ENCODE measurements at regions not wholly inside any gene's neighbourhood (a gene's known extent, or its start where the extent isn't known, plus 50 kb on each side); places are given as distances from the start of the nearest gene placed in this dataset.

DNA sequence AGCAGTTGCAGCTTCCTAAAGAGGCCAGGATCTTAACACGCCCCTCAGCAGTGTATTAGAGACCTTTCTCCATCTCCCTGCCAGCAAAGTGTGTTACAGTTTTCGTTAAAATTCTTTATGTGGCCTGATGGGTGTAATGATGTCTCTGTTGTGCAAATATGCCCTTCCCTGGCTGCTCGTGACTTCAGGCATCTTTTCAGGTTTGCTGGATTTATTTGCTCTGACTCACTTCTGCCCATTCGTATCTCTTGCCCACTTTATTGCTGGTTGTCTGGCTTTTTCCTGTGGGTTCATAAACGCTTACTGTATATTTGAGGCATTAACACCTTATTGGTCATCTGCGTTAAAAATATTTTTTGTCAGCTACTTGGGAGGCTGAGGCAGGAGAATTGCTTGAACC lies 134.5 kb downstream of the ASB1 start:
- DNase-seq (ENCODE audit: low spot score), result no peak

DNA sequence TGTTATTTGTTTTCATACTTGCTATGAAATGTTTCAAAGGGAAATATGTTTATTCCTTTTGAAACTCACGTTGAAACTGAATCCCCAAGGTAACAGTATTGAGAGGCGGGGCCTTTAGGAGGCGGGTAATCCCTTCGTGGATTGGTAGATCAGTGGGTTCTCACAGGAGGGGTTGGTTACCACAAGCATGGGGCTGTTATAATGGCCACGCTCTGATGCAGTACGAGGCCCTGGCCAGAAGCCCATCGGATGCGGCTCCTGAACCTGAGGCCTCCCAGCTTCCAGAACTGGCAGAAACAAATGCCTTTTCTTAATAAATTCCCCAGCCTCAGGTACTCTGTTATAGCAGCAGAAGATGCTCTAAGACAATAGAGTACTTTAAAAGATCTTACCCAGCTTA lies 135.7 kb downstream of the ASB1 start:
- no peak for DNase-seq (ENCODE audit: low spot score)

DNA sequence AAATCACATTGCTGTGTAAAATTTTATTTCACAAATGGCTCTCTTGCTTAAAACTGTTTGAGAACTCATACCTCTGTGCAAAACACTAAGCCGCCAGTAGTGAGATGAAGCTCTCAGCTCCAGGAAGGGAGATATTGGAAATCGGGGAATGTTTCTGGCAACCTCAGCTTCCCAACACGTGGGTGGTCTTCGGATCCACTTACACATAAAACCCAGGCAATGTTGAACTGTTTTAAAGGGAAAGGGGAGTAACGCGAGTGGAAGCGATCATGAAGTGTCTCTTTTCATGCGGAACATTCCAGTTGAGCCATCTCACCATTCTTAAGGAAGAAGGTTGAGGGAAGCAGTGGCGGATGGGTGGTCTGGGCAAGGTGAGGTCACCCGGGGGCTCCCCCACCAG lies 136.8 kb downstream of the ASB1 start:
- no peak for DNase-seq (ENCODE audit: low spot score)

- no peak for DNase-seq (ENCODE audit: low spot score)
Observed at GRCh38 chr2:238564286-238564920, 137.7 kb downstream of the ASB1 start.

DNA sequence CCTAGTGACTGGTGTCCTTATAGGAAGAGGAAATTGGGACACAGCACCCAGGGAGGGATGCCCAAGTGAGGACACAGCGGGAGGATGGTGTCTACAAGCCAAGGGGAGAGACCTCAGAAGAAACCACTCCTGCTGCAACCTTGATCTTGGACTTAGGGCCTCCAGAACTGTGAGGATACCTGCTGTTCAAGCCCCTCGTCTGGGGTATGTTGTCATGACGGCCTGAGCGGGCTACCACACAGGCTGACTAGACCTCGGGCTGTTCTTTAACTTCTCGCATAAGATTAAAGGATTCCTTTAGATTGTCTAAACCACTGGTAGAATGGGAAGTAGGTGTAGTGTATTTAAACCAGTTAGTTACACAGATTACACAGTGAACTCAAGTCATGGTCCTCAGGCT lies 138.3 kb downstream of the ASB1 start:
- no peak for DNase-seq (ENCODE audit: low spot score)

- no peak for DNase-seq (ENCODE audit: low spot score)
Observed at GRCh38 chr2:238566001-238566645, 139.4 kb downstream of the ASB1 start.

GRCh38 chr2:238567067-238567855 lies 140.5 kb downstream of the ASB1 start:
- DNase-seq (ENCODE audit: low spot score), result no peak

- DNase-seq (ENCODE audit: low spot score), result no peak
Observed at GRCh38 chr2:238567996-238568395, 141.3 kb downstream of the ASB1 start.

- no peak for DNase-seq (ENCODE audit: low spot score)
Observed at GRCh38 chr2:238568455-238569440, 142.0 kb downstream of the ASB1 start.

GRCh38 chr2:238569507-238570195 lies 142.9 kb downstream of the ASB1 start:
- DNase-seq (ENCODE audit: low spot score), result no peak

GRCh38 chr2:238570391-238570790 lies 143.7 kb downstream of the ASB1 start:
- DNase-seq (ENCODE audit: low spot score), result no peak

- DNase-seq (ENCODE audit: low spot score), result no peak
Observed at GRCh38 chr2:238570926-238571325, 144.2 kb downstream of the ASB1 start.

GRCh38 chr2:238571661-238572372 lies 145.1 kb downstream of the ASB1 start:
- no peak for DNase-seq (ENCODE audit: low spot score)

GRCh38 chr2:238573065-238573778 lies 146.5 kb downstream of the ASB1 start:
- no peak for DNase-seq (ENCODE audit: low spot score)

GRCh38 chr2:238573916-238574315 lies 147.2 kb downstream of the ASB1 start:
- no peak for DNase-seq (ENCODE audit: low spot score)

- no peak for DNase-seq (ENCODE audit: low spot score)
Observed at GRCh38 chr2:238574490-238575271, 148.0 kb downstream of the ASB1 start.

DNA sequence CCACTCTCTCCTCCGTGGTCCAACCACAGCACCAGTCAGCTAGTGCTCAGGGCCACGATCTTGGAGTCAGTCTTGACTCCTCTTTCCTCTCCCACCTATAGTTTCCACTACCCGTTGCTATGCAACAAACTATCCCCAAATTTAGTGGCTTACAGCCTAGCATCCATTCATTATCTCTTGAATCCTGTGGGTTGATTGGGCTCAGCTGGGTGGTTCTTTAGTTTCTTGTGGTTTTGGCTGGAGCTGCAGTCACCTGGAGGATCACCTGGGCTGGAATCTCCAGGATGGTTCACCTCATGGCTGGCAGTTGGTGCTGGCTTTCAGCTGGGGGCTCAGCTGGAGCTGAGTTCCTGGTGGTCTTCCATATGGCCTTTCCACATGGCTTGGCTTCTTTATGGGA lies 149.9 kb downstream of the ASB1 start:
- DNase-seq (ENCODE audit: low spot score), result no peak

- DNase-seq (ENCODE audit: low spot score), result no peak
Observed at GRCh38 chr2:238578256-238578655, 151.5 kb downstream of the ASB1 start.

DNA sequence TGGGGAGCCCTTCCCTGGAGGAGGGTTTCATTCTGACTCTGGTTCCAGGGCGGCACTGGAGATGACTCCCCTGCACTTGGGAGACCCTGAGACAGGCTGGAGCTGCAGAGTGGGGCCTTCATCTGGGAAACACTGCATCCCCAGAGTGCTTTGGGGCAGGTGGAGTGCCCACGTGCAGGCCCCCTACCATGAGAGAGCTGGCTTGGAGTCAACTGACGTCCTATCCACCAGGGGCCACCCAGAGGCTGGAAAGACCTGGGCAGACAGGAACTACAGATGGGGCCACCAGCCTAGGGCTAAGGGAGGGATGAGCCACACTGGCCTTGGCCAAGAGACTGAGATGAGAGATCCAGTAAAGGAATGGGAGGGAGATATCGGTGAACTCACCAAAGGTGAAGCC lies 153.8 kb downstream of the ASB1 start:
- no peak for DNase-seq (ENCODE audit: low spot score)
